ENCODE measurements at regions not wholly inside any gene's neighbourhood (a gene's known extent, or its start where the extent isn't known, plus 50 kb on each side); places are given as distances from the start of the nearest gene placed in this dataset.

GRCh38 chr6:76681781-76682180 lies 609.3 kb upstream of the IMPG1 start:
- Histone ChIP-seq H3K27ac (no peak overlapping the region), H3K36me3 (ENCODE audit: insufficient read depth) (no peaks in the 10 kb centered on the region), H3K79me2 (ENCODE audit: insufficient read depth, low read depth) (no peaks in the 10 kb centered on the region), H3K4me1 (ENCODE audit: low read depth, poor library complexity, severe bottlenecking) (no peaks in the 10 kb centered on the region), H2AFZ (ENCODE audit: low read depth) (no peak overlapping the region), H3K4me2 (no peak overlapping the region), H3K9ac (no peak overlapping the region), H3K27me3 (ENCODE audit: insufficient read depth, low read depth) (no peaks in the 10 kb centered on the region), H3K4me3 (IDR thresholded peaks at IDR 0.05; ENCODE audit: insufficient read depth, low read depth, low read length) (no peak overlapping the region), H4K20me1 (ENCODE audit: insufficient read depth) (no peaks in the 10 kb centered on the region)
- TF ChIP-seq CTCF (conservative IDR thresholded peaks at IDR 0.05; ENCODE audit: low read depth, low read length): no peak

- Histone ChIP-seq H3K27ac (no peak overlapping the region), H3K4me2 (no peak overlapping the region), H3K4me1 (ENCODE audit: low read depth, poor library complexity, severe bottlenecking) (no peaks in the 10 kb centered on the region), H3K4me3 (IDR thresholded peaks at IDR 0.05; ENCODE audit: insufficient read depth, low read depth, low read length) (no peak overlapping the region), H3K9ac (no peak overlapping the region), H3K36me3 (ENCODE audit: insufficient read depth) (no peaks in the 10 kb centered on the region), H2AFZ (ENCODE audit: low read depth) (no peak overlapping the region), H3K27me3 (ENCODE audit: insufficient read depth, low read depth) (no peaks in the 10 kb centered on the region), H4K20me1 (ENCODE audit: insufficient read depth) (no peaks in the 10 kb centered on the region), H3K79me2 (ENCODE audit: insufficient read depth, low read depth) (no peaks in the 10 kb centered on the region)
- TF ChIP-seq CTCF (conservative IDR thresholded peaks at IDR 0.05; ENCODE audit: low read depth, low read length): no peak
Observed at GRCh38 chr6:76677017-76677416, 604.6 kb upstream of the IMPG1 start.

- Histone ChIP-seq H2AFZ (ENCODE audit: low read depth) (no peak overlapping the region), H3K27ac (no peak overlapping the region), H3K27me3 (ENCODE audit: insufficient read depth, low read depth) (no peaks in the 10 kb centered on the region), H3K79me2 (ENCODE audit: insufficient read depth, low read depth) (no peaks in the 10 kb centered on the region), H3K4me1 (ENCODE audit: low read depth, poor library complexity, severe bottlenecking) (no peaks in the 10 kb centered on the region), H3K36me3 (ENCODE audit: insufficient read depth) (no peaks in the 10 kb centered on the region), H3K9ac (no peak overlapping the region), H4K20me1 (ENCODE audit: insufficient read depth) (no peaks in the 10 kb centered on the region), H3K4me3 (IDR thresholded peaks at IDR 0.05; ENCODE audit: insufficient read depth, low read depth, low read length) (no peak overlapping the region), H3K4me2 (no peak overlapping the region)
- no peak for TF ChIP-seq CTCF (conservative IDR thresholded peaks at IDR 0.05; ENCODE audit: low read depth, low read length)
Observed at GRCh38 chr6:76671751-76672150, 599.3 kb upstream of the IMPG1 start.

GRCh38 chr6:76644231-76644630 lies 571.8 kb upstream of the IMPG1 start:
- TF ChIP-seq CTCF (conservative IDR thresholded peaks at IDR 0.05; ENCODE audit: low read depth, low read length): no peak
- no peak overlapping the region for H2AFZ ChIP-seq (ENCODE audit: low read depth)
- H3K4me2 ChIP-seq: no peak overlapping the region
- H3K36me3 ChIP-seq (ENCODE audit: insufficient read depth): no peaks in the 10 kb centered on the region
- H3K27me3 ChIP-seq (ENCODE audit: insufficient read depth, low read depth): no peaks in the 10 kb centered on the region
- no peak overlapping the region for H3K27ac ChIP-seq
- H3K4me1 ChIP-seq (ENCODE audit: low read depth, poor library complexity, severe bottlenecking): no peaks in the 10 kb centered on the region
- no peak overlapping the region for H3K4me3 ChIP-seq (IDR thresholded peaks at IDR 0.05; ENCODE audit: insufficient read depth, low read depth, low read length)
- H3K9ac ChIP-seq: no peak overlapping the region
- no peaks in the 10 kb centered on the region for H4K20me1 ChIP-seq (ENCODE audit: insufficient read depth)
- H3K79me2 ChIP-seq (ENCODE audit: insufficient read depth, low read depth): no peaks in the 10 kb centered on the region

GRCh38 chr6:76639941-76640340 lies 567.5 kb upstream of the IMPG1 start:
- Histone ChIP-seq H3K27ac (no peak overlapping the region), H3K4me3 (IDR thresholded peaks at IDR 0.05; ENCODE audit: insufficient read depth, low read depth, low read length) (no peak overlapping the region), H3K27me3 (ENCODE audit: insufficient read depth, low read depth) (no peaks in the 10 kb centered on the region), H3K79me2 (ENCODE audit: insufficient read depth, low read depth) (no peaks in the 10 kb centered on the region), H3K36me3 (ENCODE audit: insufficient read depth) (no peaks in the 10 kb centered on the region), H2AFZ (ENCODE audit: low read depth) (no peak overlapping the region), H3K9ac (no peak overlapping the region), H3K4me2 (no peak overlapping the region), H3K4me1 (ENCODE audit: low read depth, poor library complexity, severe bottlenecking) (no peaks in the 10 kb centered on the region), H4K20me1 (ENCODE audit: insufficient read depth) (no peaks in the 10 kb centered on the region)
- no peak for TF ChIP-seq CTCF (conservative IDR thresholded peaks at IDR 0.05; ENCODE audit: low read depth, low read length)
